ENCODE measurements at regions not wholly inside any gene's neighbourhood (a gene's known extent, or its start where the extent isn't known, plus 50 kb on each side); places are given as distances from the start of the nearest gene placed in this dataset.

- no peak overlapping the region for H3K4me3 ChIP-seq (ENCODE audit: low read length)
- peaks cover 9% of the 10 kb centered on the region for H3K9me3 ChIP-seq (ENCODE audit: insufficient read depth, low read depth, low read length)
- no peaks in the 10 kb centered on the region for H3K27me3 ChIP-seq (ENCODE audit: insufficient read depth, low read length)
- no peak overlapping the region for H3K27ac ChIP-seq (ENCODE audit: low read depth, low read length)
- H3K36me3 ChIP-seq (ENCODE audit: insufficient read depth, low read length): no peaks in the 10 kb centered on the region
- 95% methylated on average over 5 of the region's 5 CpGs for WGBS
- no peak overlapping the region; the same call in 1 of the 2 replicates for H3K9ac ChIP-seq (ENCODE audit: low read depth, low read length)
- no peaks in the 10 kb centered on the region for H3K4me1 ChIP-seq (ENCODE audit: insufficient read depth, low read length)
Observed at GRCh38 chr19:29386970-29387369, 138.8 kb upstream of the VSTM2B start.

GRCh38 chr19:29387586-29387985 lies 138.2 kb upstream of the VSTM2B start:
- H3K9ac ChIP-seq (ENCODE audit: low read depth, low read length): no peak overlapping the region
- H3K4me1 ChIP-seq (ENCODE audit: insufficient read depth, low read length): no peaks in the 10 kb centered on the region
- H3K36me3 ChIP-seq (ENCODE audit: insufficient read depth, low read length): no peaks in the 10 kb centered on the region
- no peaks in the 10 kb centered on the region for H3K27me3 ChIP-seq (ENCODE audit: insufficient read depth, low read length)
- WGBS: 92% methylated on average over 13 of the region's 13 CpGs
- H3K27ac ChIP-seq (ENCODE audit: low read depth, low read length): no peak overlapping the region
- peaks cover 10% of the 10 kb centered on the region for H3K9me3 ChIP-seq (ENCODE audit: insufficient read depth, low read depth, low read length)
- no peak overlapping the region for H3K4me3 ChIP-seq (ENCODE audit: low read length)

GRCh38 chr19:29389495-29389894 lies 136.3 kb upstream of the VSTM2B start:
- no peaks in the 10 kb centered on the region; the same call in 1 of the 2 replicates for H3K4me1 ChIP-seq (ENCODE audit: insufficient read depth, low read length)
- H3K4me3 ChIP-seq (ENCODE audit: low read length): no peak overlapping the region
- H3K27me3 ChIP-seq (ENCODE audit: insufficient read depth, low read length): no peaks in the 10 kb centered on the region
- no peak overlapping the region for H3K9ac ChIP-seq (ENCODE audit: low read depth, low read length)
- no peak overlapping the region for H3K27ac ChIP-seq (ENCODE audit: low read depth, low read length)
- peaks cover 10% of the 10 kb centered on the region for H3K9me3 ChIP-seq (ENCODE audit: insufficient read depth, low read depth, low read length)
- WGBS: 86% methylated on average over 3 of the region's 3 CpGs
- no peaks in the 10 kb centered on the region for H3K36me3 ChIP-seq (ENCODE audit: insufficient read depth, low read length)

- Histone ChIP-seq H3K9ac (ENCODE audit: low read depth, low read length) (no peak overlapping the region), H3K27me3 (ENCODE audit: insufficient read depth, low read length) (no peaks in the 10 kb centered on the region), H3K4me3 (ENCODE audit: low read length) (no peak overlapping the region), H3K36me3 (ENCODE audit: insufficient read depth, low read length) (no peaks in the 10 kb centered on the region), H3K4me1 (ENCODE audit: insufficient read depth, low read length) (no peaks in the 10 kb centered on the region; the same call in 1 of the 2 replicates), H3K27ac (ENCODE audit: low read depth, low read length) (no peak overlapping the region), H3K9me3 (ENCODE audit: insufficient read depth, low read depth, low read length) (peaks cover 10% of the 10 kb centered on the region)
Observed at GRCh38 chr19:29390742-29391141, 135.1 kb upstream of the VSTM2B start.

- 65% methylated on average over 7 of the region's 7 CpGs for WGBS
- H3K36me3 ChIP-seq (ENCODE audit: insufficient read depth, low read length): no peaks in the 10 kb centered on the region
Observed at GRCh38 chr19:29393915-29394460, 131.8 kb upstream of the VSTM2B start.

GRCh38 chr19:29395111-29395733 lies 130.6 kb upstream of the VSTM2B start:
- H3K9ac ChIP-seq (ENCODE audit: low read depth, low read length): no peak overlapping the region
- peaks cover 10% of the 10 kb centered on the region for H3K9me3 ChIP-seq (ENCODE audit: insufficient read depth, low read depth, low read length)
- 89% methylated on average over 13 of the region's 13 CpGs for WGBS
- 0 out of 2 replicates have a peak, but pooled peaks cover 8% of the 10 kb centered on the region for H3K27me3 ChIP-seq (ENCODE audit: insufficient read depth, low read length)
- no peak overlapping the region for H3K27ac ChIP-seq (ENCODE audit: low read depth, low read length)
- no peaks in the 10 kb centered on the region for H3K36me3 ChIP-seq (ENCODE audit: insufficient read depth, low read length)
- no peak overlapping the region for H3K4me3 ChIP-seq (ENCODE audit: low read length)
- H3K4me1 ChIP-seq (ENCODE audit: insufficient read depth, low read length): peaks cover 13% of the 10 kb centered on the region

More at GRCh38 chr19:29393915-29394460, 131.8 kb upstream of the VSTM2B start:
- Histone ChIP-seq H3K4me1 (ENCODE audit: insufficient read depth, low read length) (peaks cover 7% of the 10 kb centered on the region), H3K27me3 (ENCODE audit: insufficient read depth, low read length) (no peaks in the 10 kb centered on the region), H3K9ac (ENCODE audit: low read depth, low read length) (no peak overlapping the region), H3K9me3 (ENCODE audit: insufficient read depth, low read depth, low read length) (peaks cover 10% of the 10 kb centered on the region), H3K27ac (ENCODE audit: low read depth, low read length) (no peak overlapping the region), H3K4me3 (ENCODE audit: low read length) (no peak overlapping the region)

- no peak overlapping the region for H3K27ac ChIP-seq (ENCODE audit: low read depth, low read length)
- H3K4me1 ChIP-seq (ENCODE audit: insufficient read depth, low read length): peaks cover 13% of the 10 kb centered on the region
- no peaks in the 10 kb centered on the region for H3K36me3 ChIP-seq (ENCODE audit: insufficient read depth, low read length)
- no peak overlapping the region for H3K9ac ChIP-seq (ENCODE audit: low read depth, low read length)
- no peak overlapping the region for H3K4me3 ChIP-seq (ENCODE audit: low read length)
- H3K27me3 ChIP-seq (ENCODE audit: insufficient read depth, low read length): 0 out of 2 replicates have a peak, but pooled peaks cover 8% of the 10 kb centered on the region
- peaks cover 10% of the 10 kb centered on the region for H3K9me3 ChIP-seq (ENCODE audit: insufficient read depth, low read depth, low read length)
- 94% methylated on average over 4 of the region's 4 CpGs for WGBS
Observed at GRCh38 chr19:29395734-29396414, 129.9 kb upstream of the VSTM2B start.

- peaks cover 1% of the 10 kb centered on the region; the same call in 1 of the 2 replicates for H3K9me3 ChIP-seq (ENCODE audit: insufficient read depth, low read depth, low read length)
- no peak overlapping the region for H3K4me3 ChIP-seq (ENCODE audit: low read length)
- 48% methylated on average over 2 of the region's 2 CpGs for WGBS
- H3K9ac ChIP-seq (ENCODE audit: low read depth, low read length): no peak overlapping the region
- no peak overlapping the region for H3K27ac ChIP-seq (ENCODE audit: low read depth, low read length)
- H3K36me3 ChIP-seq (ENCODE audit: insufficient read depth, low read length): no peaks in the 10 kb centered on the region
- H3K27me3 ChIP-seq (ENCODE audit: insufficient read depth, low read length): 0 out of 2 replicates have a peak, but pooled peaks cover 8% of the 10 kb centered on the region
- peaks cover 13% of the 10 kb centered on the region for H3K4me1 ChIP-seq (ENCODE audit: insufficient read depth, low read length)
Observed at GRCh38 chr19:29396925-29397324, 128.9 kb upstream of the VSTM2B start.

GRCh38 chr19:29397748-29398147 lies 128.0 kb upstream of the VSTM2B start:
- no peaks in the 10 kb centered on the region for H3K9me3 ChIP-seq (ENCODE audit: insufficient read depth, low read depth, low read length)
- H3K36me3 ChIP-seq (ENCODE audit: insufficient read depth, low read length): no peaks in the 10 kb centered on the region
- no peak overlapping the region for H3K9ac ChIP-seq (ENCODE audit: low read depth, low read length)
- 91% methylated on average over 5 of the region's 7 CpGs for WGBS
- no peak overlapping the region for H3K27ac ChIP-seq (ENCODE audit: low read depth, low read length)
- H3K4me3 ChIP-seq (ENCODE audit: low read length): no peak overlapping the region
- 0 out of 2 replicates have a peak, but pooled peaks cover 8% of the 10 kb centered on the region for H3K27me3 ChIP-seq (ENCODE audit: insufficient read depth, low read length)
- peaks cover 13% of the 10 kb centered on the region for H3K4me1 ChIP-seq (ENCODE audit: insufficient read depth, low read length)

- Histone ChIP-seq H3K4me3 (ENCODE audit: low read length) (no peak overlapping the region), H3K27me3 (ENCODE audit: insufficient read depth, low read length) (peaks cover 8% of the 10 kb centered on the region; the same call in 1 of the 2 replicates), H3K4me1 (ENCODE audit: insufficient read depth, low read length) (peaks cover 19% of the 10 kb centered on the region; the same call in 1 of the 2 replicates), H3K36me3 (ENCODE audit: insufficient read depth, low read length) (no peaks in the 10 kb centered on the region), H3K9me3 (ENCODE audit: insufficient read depth, low read depth, low read length) (no peaks in the 10 kb centered on the region), H3K27ac (ENCODE audit: low read depth, low read length) (no peak overlapping the region), H3K9ac (ENCODE audit: low read depth, low read length) (no peak overlapping the region)
- WGBS: 64% methylated on average over 8 of the region's 8 CpGs
Observed at GRCh38 chr19:29399804-29400203, 126.0 kb upstream of the VSTM2B start.

- Histone ChIP-seq H3K27ac (ENCODE audit: low read depth, low read length) (no peak overlapping the region), H3K9ac (ENCODE audit: low read depth, low read length) (no peak overlapping the region), H3K27me3 (ENCODE audit: insufficient read depth, low read length) (peaks cover 12% of the 10 kb centered on the region; the same call in 1 of the 2 replicates), H3K4me1 (ENCODE audit: insufficient read depth, low read length) (peaks cover 25% of the 10 kb centered on the region), H3K9me3 (ENCODE audit: insufficient read depth, low read depth, low read length) (no peaks in the 10 kb centered on the region), H3K4me3 (ENCODE audit: low read length) (no peak overlapping the region), H3K36me3 (ENCODE audit: insufficient read depth, low read length) (no peaks in the 10 kb centered on the region)
- WGBS: 92% methylated on average over 23 of the region's 23 CpGs
Observed at GRCh38 chr19:29400917-29401711, 124.7 kb upstream of the VSTM2B start.
